OCI-LY1 (cell line): ENCODE measurements at regions not wholly inside any gene's neighbourhood (a gene's known extent, or its start where the extent isn't known, plus 50 kb on each side); places are given as distances from the start of the nearest gene placed in this dataset.

Source experiments
- H2AFZ ChIP-seq: fragments of 200-600 bp; sonication (generic), shearing (Covaris generic); 2 replicates; pipeline ENCODE4 v1.6.0; 2014; ENCODE audit warnings: antibody characterized with exemption, mild to moderate bottlenecking, low read length
- H3F3A ChIP-seq: fragments of 200-600 bp; sonication (generic), shearing (Covaris generic); 2 replicates; pipeline ENCODE4 v1.6.0; 2014; ENCODE audit warnings: mild to moderate bottlenecking, antibody characterized with exemption, low read length, moderate library complexity; ENCODE audit not compliant: insufficient read depth
- H3K27ac ChIP-seq: fragments of 200-600 bp; sonication (generic); 2 replicates; pipeline ENCODE4 v1.5.1; 2014; ENCODE audit warnings: low read length, mixed run types, mild to moderate bottlenecking, low read depth; ENCODE audit not compliant: poor library complexity, severe bottlenecking
- H3K27me3 ChIP-seq: fragments of 200-600 bp; sonication (generic); 2 replicates; pipeline ENCODE4 v1.6.0; 2014; ENCODE audit warnings: antibody characterized with exemption, mild to moderate bottlenecking, low read length, moderate library complexity; ENCODE audit not compliant: insufficient read depth
- H3K36me3 ChIP-seq: fragments of 200-600 bp; sonication (generic); 2 replicates; pipeline ENCODE4 v1.6.1; 2014; ENCODE audit warnings: mild to moderate bottlenecking, antibody characterized with exemption, low read length, moderate library complexity, mixed read lengths; ENCODE audit not compliant: insufficient read depth
- H3K4me1 ChIP-seq: fragments of 200-600 bp; sonication (generic); 2 replicates; pipeline ENCODE4 v1.5.1; 2014; ENCODE audit warnings: mild to moderate bottlenecking, low read length, moderate library complexity; ENCODE audit not compliant: insufficient read depth, severe bottlenecking
- H3K4me2 ChIP-seq: fragments of 200-600 bp; sonication (generic), shearing (Covaris generic); 2 replicates; pipeline ENCODE4 v1.6.1; 2014; ENCODE audit warnings: low read length
- H3K4me3 ChIP-seq: fragments of 200-600 bp; sonication (generic); 2 replicates; pipeline ENCODE4 v1.5.1; 2014; ENCODE audit warnings: low read length, low read depth, mild to moderate bottlenecking, mixed read lengths; ENCODE audit not compliant: poor library complexity, severe bottlenecking
- H3K79me2 ChIP-seq: fragments of 200-600 bp; shearing (Covaris generic); 2 replicates; pipeline ENCODE4 v1.6.1; 2016; ENCODE audit warnings: mixed run types, low read length, mixed read lengths; ENCODE audit not compliant: insufficient read depth
- H3K9ac ChIP-seq: fragments of 200-600 bp; sonication (generic), shearing (Covaris generic); 2 replicates; pipeline ENCODE4 v1.6.1; 2014; ENCODE audit warnings: mild to moderate bottlenecking, low read length, mixed read lengths
- H3K9me2 ChIP-seq: fragments of 200-600 bp; sonication (generic), shearing (Covaris generic); 2 replicates; pipeline ENCODE4 v1.6.1; 2014; ENCODE audit warnings: low read depth, mild to moderate bottlenecking, low read length, mixed read lengths
- H3K9me3 ChIP-seq: fragments of 200-600 bp; shearing (Covaris generic); 2 replicates; pipeline ENCODE4 v1.6.1; 2014; ENCODE audit warnings: low read length, mixed read lengths
- H4K20me1 ChIP-seq: fragments of 200-600 bp; sonication (generic), shearing (Covaris generic); 2 replicates; pipeline ENCODE4 v1.6.0; 2016; ENCODE audit warnings: mild to moderate bottlenecking, low read length; ENCODE audit not compliant: insufficient read depth
- CTCF ChIP-seq: fragments of 200-600 bp; sonication (generic), shearing (Covaris generic); IDR thresholded peaks from 2 replicates; pipeline ENCODE4 v1.5.1; 2017; ENCODE audit warnings: mild to moderate bottlenecking, antibody characterized with exemption, low read length, moderate library complexity, mixed read lengths
- EZH2 ChIP-seq: fragments of 200-600 bp; sonication (generic), shearing (Covaris generic); IDR thresholded peaks from 2 replicates; pipeline ENCODE4 v1.8.0; 2017; ENCODE audit warnings: borderline replicate concordance, mixed run types, mild to moderate bottlenecking, antibody characterized with exemption, low read length, moderate library complexity, mixed read lengths

- Histone ChIP-seq H3K27me3 (no peaks in the 10 kb centered on the region), H3K79me2 (no peaks in the 10 kb centered on the region), H3K9me3 (no peaks in the 10 kb centered on the region), H3F3A (no peaks in the 10 kb centered on the region), H2AFZ (no peak overlapping the region), H3K9me2 (no peaks in the 10 kb centered on the region), H4K20me1 (no peaks in the 10 kb centered on the region), H3K36me3 (no peaks in the 10 kb centered on the region), H3K9ac (no peak overlapping the region), H3K27ac (no peak overlapping the region), H3K4me3 (no peak overlapping the region), H3K4me1 (no peaks in the 10 kb centered on the region), H3K4me2 (no peak overlapping the region)
- TF ChIP-seq CTCF = no peak
- no peak for TF ChIP-seq EZH2
Measured at GRCh38 chr21:25506887-25507286, 100.4 kb downstream of the MRPL39 start.

DNA sequence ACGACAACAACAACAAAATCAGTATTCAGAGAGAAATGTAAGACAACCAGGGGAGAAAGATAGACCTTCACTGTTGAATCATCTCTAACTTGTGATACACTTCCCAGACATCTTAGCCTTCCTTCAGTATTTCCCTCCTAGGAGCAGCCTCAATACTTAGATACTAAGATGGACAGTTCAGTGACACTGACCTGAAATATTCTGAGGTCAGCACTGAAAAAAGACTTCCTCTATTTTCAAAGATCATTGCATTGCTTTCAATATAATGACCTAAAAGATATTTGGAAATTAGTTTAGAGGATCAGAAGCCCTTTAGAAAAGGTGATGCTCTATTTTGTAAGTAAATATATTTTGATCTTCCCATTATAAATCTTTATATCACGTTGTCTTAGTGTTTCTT is 101.0 kb downstream of the MRPL39 start:
- Histone ChIP-seq H3K4me2 (no peak overlapping the region), H3K4me1 (no peaks in the 10 kb centered on the region), H3F3A (no peaks in the 10 kb centered on the region), H3K9ac (no peak overlapping the region), H3K9me3 (no peaks in the 10 kb centered on the region), H2AFZ (no peak overlapping the region), H3K27ac (no peak overlapping the region), H4K20me1 (no peaks in the 10 kb centered on the region), H3K4me3 (no peak overlapping the region), H3K9me2 (no peaks in the 10 kb centered on the region), H3K27me3 (no peaks in the 10 kb centered on the region), H3K79me2 (no peaks in the 10 kb centered on the region), H3K36me3 (no peaks in the 10 kb centered on the region)
- TF ChIP-seq EZH2 (no peak), CTCF (no peak)

DNA sequence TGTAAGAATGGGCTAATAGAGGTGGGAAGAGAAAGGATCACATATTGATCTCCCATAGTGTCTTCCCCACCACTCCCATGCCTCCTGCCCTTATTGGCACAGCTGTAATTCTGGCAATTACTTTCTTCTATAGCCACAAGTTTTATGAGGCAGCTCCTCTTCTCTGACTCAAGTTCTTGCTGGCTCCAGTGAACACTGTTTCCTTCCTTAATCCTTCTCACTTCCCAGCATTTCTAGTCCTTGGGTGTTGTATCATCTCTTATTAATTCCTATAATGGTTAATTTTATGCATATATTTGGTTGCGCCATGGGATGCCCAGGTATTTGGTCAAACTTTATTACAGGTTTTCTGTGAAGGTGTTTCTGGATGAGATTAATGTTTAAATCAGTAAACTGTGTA is 103.3 kb downstream of the MRPL39 start:
- Histone ChIP-seq H4K20me1 (no peaks in the 10 kb centered on the region), H3K9me2 (no peaks in the 10 kb centered on the region), H3K4me1 (no peaks in the 10 kb centered on the region), H3K9ac (no peak overlapping the region), H3F3A (no peaks in the 10 kb centered on the region), H3K27ac (no peak overlapping the region), H3K79me2 (no peaks in the 10 kb centered on the region), H3K9me3 (no peaks in the 10 kb centered on the region), H3K4me2 (no peak overlapping the region), H3K4me3 (no peak overlapping the region), H2AFZ (no peak overlapping the region), H3K36me3 (no peaks in the 10 kb centered on the region), H3K27me3 (no peaks in the 10 kb centered on the region)
- TF ChIP-seq CTCF (no peak), EZH2 (no peak)
